Ishikawa (cell line): ENCODE measurements at regions not wholly inside any gene's neighbourhood (a gene's known extent, or its start where the extent isn't known, plus 50 kb on each side); places are given as distances from the start of the nearest gene placed in this dataset.
A peak's percentile ranks its signal among the peaks of the same experiment; 100 is the strongest.

Experiments
- CEBPB ChIP-seq: IDR thresholded peaks from 2 replicates; pipeline ENCODE4 v1.6.1; 2012
- CREB1 ChIP-seq: IDR thresholded peaks from 2 replicates; pipeline ENCODE4 v1.6.1; 2012; ENCODE audit warnings: low read depth
- EGR1 ChIP-seq: IDR thresholded peaks from 2 replicates; pipeline ENCODE4 v1.6.1; 2012
- EP300 ChIP-seq: IDR thresholded peaks from 2 replicates; pipeline ENCODE4 v1.6.1; 2012; ENCODE audit warnings: borderline replicate concordance
- FOXM1 ChIP-seq: IDR thresholded peaks from 2 replicates; pipeline ENCODE4 v1.6.1; 2012; ENCODE audit warnings: low read depth, borderline replicate concordance
- MAX ChIP-seq: IDR thresholded peaks from 2 replicates; pipeline ENCODE4 v1.6.1; 2012
- NFIC ChIP-seq: IDR thresholded peaks from 2 replicates; pipeline ENCODE4 v1.6.1; 2012
- RAD21 ChIP-seq: IDR thresholded peaks from 2 replicates; pipeline ENCODE4 v1.6.1; 2012; ENCODE audit warnings: low read depth
- REST ChIP-seq: IDR thresholded peaks from 2 replicates; pipeline ENCODE4 v1.6.1; 2012; ENCODE audit warnings: low read depth, mild to moderate bottlenecking
- TAF1 ChIP-seq: IDR thresholded peaks from 2 replicates; pipeline ENCODE4 v1.6.1; 2012; ENCODE audit warnings: low read depth, mild to moderate bottlenecking
- TCF12 ChIP-seq: IDR thresholded peaks from 2 replicates; pipeline ENCODE4 v1.6.1; 2012; ENCODE audit warnings: low read depth
- TEAD4 ChIP-seq: IDR thresholded peaks from 2 replicates; pipeline ENCODE4 v1.6.1; 2012
- USF1 ChIP-seq: IDR thresholded peaks from 2 replicates; pipeline ENCODE4 v1.6.1; 2012
- YY1 ChIP-seq: IDR thresholded peaks from 2 replicates; pipeline ENCODE4 v1.6.1; 2012; ENCODE audit warnings: low read depth
- ZBTB7A ChIP-seq: IDR thresholded peaks from 2 replicates; pipeline ENCODE4 v1.6.1; 2012; ENCODE audit warnings: low read depth

GRCh38 chr6:125454351-125454750 is 152.6 kb upstream of the HDDC2 start:
- TF ChIP-seq ZBTB7A: no peak
- TF ChIP-seq TCF12: no peak
- no peak for TF ChIP-seq NFIC
- no peak for TF ChIP-seq TEAD4
- TF ChIP-seq YY1: no peak
- TF ChIP-seq FOXM1: no peak
- no peak for TF ChIP-seq EP300
- no peak for TF ChIP-seq MAX
- TF ChIP-seq CREB1: no peak
- TF ChIP-seq CEBPB: no peak
- TF ChIP-seq TAF1: no peak
- TF ChIP-seq REST: no peak
- no peak for TF ChIP-seq EGR1
- TF ChIP-seq RAD21: no peak
- no peak for TF ChIP-seq USF1

GRCh38 chr6:125469915-125470314 is 168.1 kb upstream of the HDDC2 start:
- no peak for TF ChIP-seq EGR1
- no peak for TF ChIP-seq YY1
- TF ChIP-seq REST: no peak
- TF ChIP-seq TCF12: no peak
- no peak for TF ChIP-seq FOXM1
- no peak for TF ChIP-seq USF1
- TF ChIP-seq CREB1: no peak
- no peak for TF ChIP-seq NFIC
- TF ChIP-seq ZBTB7A: no peak
- no peak for TF ChIP-seq EP300
- no peak for TF ChIP-seq MAX
- no peak for TF ChIP-seq CEBPB

GRCh38 chr6:125471667-125472066 is 169.9 kb upstream of the HDDC2 start:
- no peak for TF ChIP-seq REST
- TF ChIP-seq CEBPB: peak; percentile 15; the same call in 1 of the 2 replicates
- no peak for TF ChIP-seq TCF12

GRCh38 chr6:125474061-125474460 is 172.3 kb upstream of the HDDC2 start:
- TF ChIP-seq USF1 (no peak), REST (no peak), TCF12 (no peak)
